Left colon (tissue), 2 donors: ENCODE measurements at regions not wholly inside any gene's neighbourhood (a gene's known extent, or its start where the extent isn't known, plus 50 kb on each side); places are given as distances from the start of the nearest gene placed in this dataset.
"Not testable (repeated sequence)": the region's sequence is repeated elsewhere in the genome, so short reads cannot be mapped to it uniquely, and the experiment has no call there.

Experiments used
- ATAC-seq: fragments of 200-7000 bp; cut with Tn5 transposase; one replicate; pipeline ENCODE4 v1.9.1; 2020; ENCODE audit warnings: mild to moderate bottlenecking, moderate library complexity
- DNase-seq, 2 donors: peaks; one replicate each; pipeline ENCODE4 v3.0.0-alpha.2; 2020
- intact Hi-C, 2 donors: fragments of 100-400 bp; cut with DNase I in 1 of 2; cut with micrococcal nuclease in 1 of 2; formaldehyde crosslinking; loops; one replicate each; pipeline versions ENCODE4 v1.11.2 to v1.14.0; 2022; cut with DNase I, micrococcal nuclease
- donor health status: DM: no; HTN: no; CAD: no.
- donor health status: DM: yes; HTN: yes; CAD: no.

DNA sequence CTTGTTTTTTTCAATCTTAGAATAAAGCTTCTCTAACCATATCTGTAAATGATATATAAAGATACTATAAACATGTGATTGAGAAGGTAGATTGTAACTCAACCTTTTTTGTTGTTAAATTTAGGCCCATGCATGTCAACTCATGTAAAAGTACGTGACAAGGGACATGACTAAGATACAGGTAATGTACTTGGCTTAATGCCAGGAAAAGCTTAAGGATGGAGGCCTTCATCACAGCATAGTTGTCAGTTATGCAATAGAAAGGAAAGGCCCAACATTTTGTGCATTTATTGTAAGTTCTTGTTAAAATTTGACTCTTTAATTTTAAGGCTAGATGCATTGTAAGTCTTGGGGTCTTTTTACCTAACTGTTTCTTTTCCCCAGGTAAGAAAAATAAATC is 305.1 kb downstream of the LTN1 start:
- no peak for ATAC-seq
- intact Hi-C loops, result no loop called here
- DNase-seq, result no peak

DNA sequence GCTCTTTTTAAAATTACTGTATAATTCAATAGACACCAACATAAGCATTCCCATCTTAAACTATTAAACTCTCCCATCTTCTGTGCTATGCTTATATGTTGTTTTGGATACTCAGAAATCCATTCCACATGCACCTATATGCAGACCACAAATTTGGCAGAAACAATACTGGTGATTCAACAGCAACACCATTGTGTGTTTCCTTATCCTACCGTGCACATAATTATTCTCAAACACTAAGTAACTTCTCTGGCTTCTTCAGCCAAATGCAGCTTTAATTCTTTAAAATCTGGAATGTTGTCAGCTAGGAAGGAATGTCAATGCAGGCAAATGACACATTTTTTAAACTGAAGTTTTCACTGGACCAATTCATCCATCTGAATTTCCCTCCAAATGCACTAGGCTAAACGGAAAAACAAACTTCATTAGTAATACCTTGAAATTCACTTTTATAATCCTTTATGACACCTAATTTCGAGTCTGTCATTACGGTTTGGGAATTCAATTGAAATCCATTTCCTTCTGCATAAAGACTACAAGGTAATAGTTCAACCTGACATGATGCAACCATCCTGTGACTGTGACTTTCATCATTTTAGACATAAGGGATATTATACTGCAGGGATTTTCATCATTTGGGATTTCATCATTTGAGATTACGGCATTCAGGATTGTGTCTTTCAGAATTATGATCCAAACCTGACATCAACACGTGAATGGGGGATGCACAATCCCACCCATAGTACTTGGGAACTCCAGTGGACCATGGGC is 308.5 kb downstream of the LTN1 start:
- ATAC-seq, result no peak
- no peak for DNase-seq
- intact Hi-C loops, result no loop called here

DNA sequence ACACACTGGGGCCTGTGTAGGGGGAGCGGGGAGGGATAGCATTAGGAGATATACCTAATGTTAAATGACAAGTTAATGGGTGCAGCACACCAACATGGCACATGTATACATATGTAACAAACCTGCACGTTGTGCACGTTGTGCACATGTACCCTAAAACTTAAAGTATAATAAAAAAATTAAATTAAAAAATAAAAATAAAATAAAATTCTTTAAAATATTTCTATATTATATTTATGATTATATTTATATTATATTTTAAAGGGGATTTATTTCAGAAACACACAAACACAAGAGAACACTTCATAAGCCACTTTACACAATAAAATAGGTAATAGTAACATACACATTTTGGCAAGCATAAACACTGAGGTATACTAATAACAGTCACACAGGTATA is 309.8 kb downstream of the LTN1 start:
- ATAC-seq, intact Hi-C loops, DNase-seq: not testable (repeated sequence)

DNA sequence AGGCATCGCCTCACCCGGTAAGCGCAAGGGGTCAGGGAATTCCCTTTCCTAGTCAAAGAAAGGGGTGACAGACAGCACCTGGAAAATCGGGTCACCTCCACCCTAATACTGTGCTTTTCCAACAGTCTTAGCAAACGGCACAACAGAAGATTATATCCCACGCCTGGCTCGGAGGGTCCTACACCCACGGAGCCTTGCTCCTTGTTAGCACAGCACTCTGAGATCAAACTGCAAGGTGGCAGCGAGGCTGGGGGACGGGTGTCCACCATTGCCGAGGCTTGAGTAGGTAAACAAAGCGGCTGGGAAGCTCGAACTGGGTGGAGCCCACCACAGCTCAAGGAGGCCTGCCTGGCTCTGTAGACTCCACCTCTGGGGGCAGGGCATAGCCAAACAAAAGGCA is 315.6 kb downstream of the LTN1 start:
- ATAC-seq, DNase-seq, intact Hi-C loops: not testable (repeated sequence)

DNA sequence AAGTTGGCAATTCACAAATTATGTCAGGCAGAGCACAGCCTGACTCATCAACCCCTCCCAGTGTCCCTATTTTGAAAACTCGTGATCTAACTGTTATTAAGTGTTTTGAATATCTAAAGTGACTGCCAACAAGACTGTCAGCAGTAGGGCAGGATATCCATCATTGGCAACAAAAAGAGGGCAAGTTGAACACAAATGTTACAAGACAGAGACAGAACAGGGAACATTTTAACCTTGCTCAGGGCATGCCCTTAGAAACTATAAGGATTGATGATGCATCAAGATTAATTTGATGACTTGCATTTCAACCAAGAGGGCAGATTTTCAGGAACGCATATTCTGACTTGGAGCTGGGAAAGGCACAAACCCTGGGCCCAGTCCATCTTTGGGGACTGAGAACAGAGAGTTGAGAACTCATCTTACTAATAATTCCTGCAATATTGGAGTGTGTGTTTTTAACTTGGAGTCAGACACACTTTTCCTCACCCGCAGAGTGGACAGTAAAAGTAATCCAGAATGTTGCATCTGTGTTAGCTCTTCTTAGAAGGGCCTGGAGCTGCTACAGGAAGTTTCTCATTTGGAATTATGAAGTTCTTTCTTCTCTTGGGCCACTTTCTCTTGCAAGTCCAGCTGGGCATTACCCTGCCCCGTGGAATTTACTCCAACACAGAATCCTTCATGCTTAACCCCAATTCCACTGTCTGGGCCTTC is 317.2 kb downstream of the LTN1 start:
- DNase-seq (no peak), ATAC-seq (no peak)
- intact Hi-C loops, result no loop called here

DNA sequence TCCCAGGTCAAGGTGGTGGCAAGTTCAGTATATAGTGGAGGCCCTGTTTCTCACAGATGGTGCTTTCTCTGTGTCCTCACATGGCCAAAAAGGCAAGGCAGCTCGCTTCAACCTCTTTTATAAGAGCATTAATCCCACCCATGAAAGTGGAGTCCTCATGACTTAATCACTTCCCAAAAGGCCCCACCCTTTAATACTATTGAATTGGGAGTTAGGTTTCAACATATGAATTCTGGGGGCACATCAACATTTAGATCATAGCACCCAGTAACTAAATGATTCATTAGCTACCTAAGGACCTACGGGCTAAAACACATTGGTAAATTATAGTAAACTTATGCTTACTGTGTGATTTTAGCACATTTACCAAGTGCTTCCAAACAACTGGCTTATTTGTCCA is 317.9 kb downstream of the LTN1 start:
- DNase-seq, result no peak
- intact Hi-C loops, result no loop called here
- ATAC-seq, result no peak

DNA sequence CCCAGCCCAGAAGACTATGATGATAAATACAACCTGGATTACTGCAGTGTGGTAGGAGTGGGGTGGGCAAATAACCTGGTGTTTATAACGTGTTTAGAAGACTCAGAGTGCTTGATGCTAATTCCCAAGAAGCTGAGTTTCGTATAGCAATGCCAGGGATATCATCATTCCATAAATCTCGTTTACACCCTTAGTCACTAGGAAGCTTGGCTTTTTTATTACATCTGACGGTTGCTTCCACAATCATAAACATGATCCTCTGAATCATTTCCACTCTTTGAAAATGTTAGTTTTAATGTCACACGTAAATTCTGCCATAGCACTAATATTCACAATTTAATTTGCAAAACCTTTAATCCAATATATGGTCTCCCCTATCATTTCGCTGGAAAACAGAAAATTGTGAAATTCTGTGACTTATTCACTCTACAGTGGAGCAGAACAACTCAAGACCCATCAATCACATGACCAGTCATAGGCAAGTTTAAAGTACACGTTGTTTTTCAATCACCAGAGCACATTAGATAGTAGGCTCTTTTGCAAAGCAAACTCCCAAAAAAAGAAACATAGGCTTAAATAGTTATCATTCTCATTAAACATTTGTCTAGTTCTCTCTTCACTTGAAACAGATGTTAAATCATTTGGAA is 321.0 kb downstream of the LTN1 start:
- intact Hi-C loops, result no loop called here
- no peak for DNase-seq
- no peak for ATAC-seq

DNA sequence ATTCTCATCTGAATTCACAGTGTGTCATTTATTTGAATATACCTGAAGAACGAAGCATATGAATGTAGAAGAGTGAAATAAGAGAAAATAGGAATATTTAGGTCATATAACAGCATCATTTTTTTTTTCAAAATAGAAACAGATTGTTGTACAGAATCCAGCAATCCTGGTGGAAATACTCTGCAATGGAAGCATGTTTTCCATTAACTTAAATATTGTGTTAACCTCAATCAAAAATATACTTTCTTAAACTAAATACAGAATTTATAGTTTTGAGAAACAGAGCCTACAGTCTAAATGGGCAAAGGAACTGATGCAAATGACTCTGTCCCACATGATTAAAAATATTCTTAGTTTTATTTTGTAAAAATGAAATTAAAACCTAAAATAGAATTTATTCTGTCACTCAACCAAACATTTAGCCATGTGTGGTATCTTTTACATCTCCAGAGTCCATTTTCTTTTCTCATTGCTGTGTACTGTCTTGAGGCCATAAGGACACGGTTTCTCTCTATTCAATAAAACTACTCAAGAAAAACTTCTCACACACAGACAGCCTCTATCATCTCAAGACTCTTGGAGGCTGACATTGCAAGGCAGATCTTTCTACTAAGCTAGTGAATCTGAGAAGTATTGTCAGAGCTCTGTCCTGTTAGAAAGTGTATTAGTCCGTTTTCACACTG is 322.6 kb downstream of the LTN1 start:
- no peak for ATAC-seq
- intact Hi-C loops, result no loop called here
- no peak for DNase-seq

DNA sequence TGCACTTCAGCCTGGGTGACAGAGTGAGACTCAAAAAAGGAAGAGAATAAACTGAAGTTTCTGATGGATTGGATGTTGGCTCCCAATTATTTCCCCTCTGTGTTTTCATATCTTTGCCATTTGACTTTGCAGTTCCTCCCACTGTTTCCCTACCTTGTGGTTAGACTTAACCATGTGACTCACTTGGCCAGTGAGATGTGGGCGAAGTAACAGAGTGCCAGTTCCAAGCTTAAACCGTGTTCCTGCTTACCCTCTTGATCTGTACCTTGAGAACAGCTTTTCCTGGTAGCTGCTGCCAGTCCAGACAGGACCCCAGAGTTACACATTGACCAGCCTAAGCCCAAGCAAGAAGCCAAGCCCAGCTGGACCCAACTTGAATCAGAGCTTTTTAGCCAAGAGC is 323.4 kb downstream of the LTN1 start:
- ATAC-seq (no peak), DNase-seq (no peak)
- intact Hi-C loops, result no loop called here

DNA sequence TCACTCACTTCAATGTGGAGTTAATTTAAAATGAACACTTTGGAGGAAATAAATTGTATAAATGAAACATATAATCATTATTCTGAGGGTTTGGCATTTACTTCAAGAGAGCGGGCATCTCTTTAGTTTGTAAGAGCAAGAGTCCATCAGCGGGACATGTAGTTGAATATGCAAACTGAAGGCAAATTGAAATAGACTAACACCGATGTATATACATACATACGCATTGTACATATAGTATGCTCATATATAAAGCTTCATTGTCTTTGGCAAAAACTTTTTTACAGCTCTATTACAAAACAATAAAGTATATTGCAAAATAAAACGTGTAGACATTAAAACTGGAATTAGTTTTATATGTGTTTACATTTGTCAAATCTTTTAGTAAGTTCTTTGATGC is 328.9 kb downstream of the LTN1 start:
- ATAC-seq (no peak), DNase-seq (no peak)
- intact Hi-C loops, result no loop called here

DNA sequence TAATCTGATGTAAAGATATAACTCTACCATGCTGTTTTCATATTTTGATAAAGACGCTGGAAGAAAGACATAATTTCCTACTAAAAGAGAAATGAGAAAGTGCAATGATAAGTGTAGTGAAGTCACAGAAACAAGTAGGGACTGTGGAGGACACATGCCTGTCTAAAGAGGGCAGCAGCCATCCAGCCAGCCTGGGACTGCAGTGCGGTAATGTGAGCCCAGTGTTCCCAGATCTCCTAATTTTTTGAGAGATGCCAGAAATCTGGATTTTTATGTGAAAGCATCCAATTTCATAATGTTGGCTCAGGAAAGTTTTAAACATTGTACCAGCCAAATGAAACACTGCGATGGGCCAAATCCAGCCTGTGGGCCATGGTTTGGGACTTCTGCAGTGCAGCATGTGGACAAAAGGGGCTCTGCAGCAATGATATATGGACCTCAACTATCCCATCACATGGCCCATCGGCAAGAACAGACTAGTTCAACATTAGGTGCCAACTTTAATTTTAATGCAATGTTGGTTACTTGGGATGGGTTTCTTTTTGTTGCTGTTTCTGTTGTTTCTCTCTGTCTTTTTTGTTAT is 329.5 kb downstream of the LTN1 start:
- ATAC-seq (no peak), DNase-seq (no peak)
- intact Hi-C loops, result no loop called here

DNA sequence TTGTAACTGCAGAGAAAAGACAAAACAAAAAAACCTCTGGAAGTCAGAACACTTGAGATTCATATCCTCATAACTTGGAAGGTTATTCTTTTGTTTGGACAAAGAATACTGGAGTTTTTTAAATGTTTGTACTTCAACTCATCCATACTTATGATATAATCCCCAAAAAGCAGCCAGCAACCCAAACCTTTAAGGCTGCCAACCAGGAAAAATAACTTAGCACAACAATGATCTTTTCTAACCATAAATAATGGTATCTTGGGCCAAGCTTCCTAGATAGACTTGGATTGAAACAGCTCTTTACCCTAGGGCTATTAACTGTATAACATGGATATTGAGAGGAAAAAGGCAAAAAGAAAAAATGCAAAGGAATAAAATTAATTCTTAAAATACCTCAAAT is 335.1 kb downstream of the LTN1 start:
- DNase-seq (no peak), ATAC-seq (no peak)
- intact Hi-C loops, result no loop called here

DNA sequence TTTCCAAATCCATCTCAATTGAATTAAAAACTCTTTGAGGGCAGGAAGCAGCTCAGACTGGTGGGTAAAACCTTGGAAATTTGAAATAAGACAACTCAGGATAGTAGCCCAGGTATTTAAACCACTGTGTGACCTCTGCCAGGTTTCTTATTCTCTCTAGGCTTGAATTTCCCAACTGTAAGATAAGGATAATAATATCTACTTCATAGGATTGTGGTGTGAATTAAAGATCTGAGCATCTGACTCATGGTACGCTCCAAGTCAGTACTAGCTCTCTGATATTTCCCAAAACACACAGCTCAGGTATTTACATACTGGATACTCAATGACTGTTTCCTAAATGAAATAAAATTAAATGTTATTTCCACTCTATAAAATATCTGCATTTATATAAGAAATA is 337.2 kb downstream of the LTN1 start:
- ATAC-seq (no peak), DNase-seq (no peak)
- intact Hi-C loops, result no loop called here

DNA sequence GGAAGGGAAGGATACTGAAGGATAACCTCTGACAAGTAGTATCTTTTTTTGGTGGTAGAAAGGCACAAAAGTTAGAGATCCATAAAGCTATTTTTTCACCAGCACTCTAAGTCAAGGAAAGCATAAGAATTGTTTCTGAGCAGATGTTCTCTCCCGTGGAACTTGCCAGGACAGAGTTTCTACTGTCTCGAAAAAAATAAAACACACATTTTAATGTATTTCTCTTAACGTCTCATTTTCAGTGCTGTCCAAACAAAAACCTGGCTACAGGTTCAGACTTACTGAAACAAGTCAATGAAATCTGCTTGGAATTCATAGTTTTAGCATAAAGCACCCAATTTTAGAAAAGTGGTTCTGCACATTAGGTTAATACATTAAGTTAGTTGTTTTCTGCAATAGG is 338.3 kb downstream of the LTN1 start:
- no peak for ATAC-seq
- intact Hi-C loops, result no loop called here
- DNase-seq, result no peak

DNA sequence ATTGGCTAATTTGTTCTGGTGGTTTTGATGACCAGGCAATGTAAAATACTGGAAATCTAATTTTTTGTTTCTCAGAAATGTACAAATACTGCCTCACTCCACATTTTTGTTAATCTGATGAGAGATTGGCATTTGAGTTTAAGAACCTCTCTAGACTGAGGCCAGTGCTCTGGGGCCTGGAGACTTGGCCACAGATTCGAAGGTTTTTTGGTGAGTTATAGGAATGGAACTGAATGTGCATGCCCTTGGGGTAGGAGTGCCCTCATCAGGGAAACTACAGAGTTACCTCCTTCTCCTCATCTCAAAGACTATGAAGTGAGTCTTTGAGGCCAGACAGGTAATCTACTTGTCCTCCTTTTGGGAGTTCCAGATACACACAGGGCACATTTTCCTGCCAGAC is 347.9 kb downstream of the LTN1 start:
- DNase-seq (no peak), ATAC-seq (no peak)
- intact Hi-C loops, result no loop called here

DNA sequence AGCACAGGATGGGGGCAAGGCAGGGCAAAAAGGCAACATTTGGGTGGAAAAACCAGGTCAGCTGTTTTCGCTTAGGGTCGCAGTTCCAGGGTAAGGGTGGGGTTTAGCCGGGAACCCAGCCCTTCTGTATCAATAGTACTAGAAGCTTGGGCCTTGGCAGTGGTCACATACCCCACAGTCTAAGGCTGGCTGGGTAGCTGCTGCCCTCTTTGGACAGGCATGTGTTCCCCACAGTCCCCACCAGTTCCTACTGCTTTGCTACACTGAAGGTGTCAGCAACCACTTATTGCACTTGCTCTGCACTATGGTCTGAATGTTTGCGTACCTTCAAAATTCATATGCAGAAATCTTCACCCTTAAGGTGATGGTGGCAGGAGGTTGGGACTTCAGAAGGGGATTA is 349.8 kb downstream of the LTN1 start:
- DNase-seq (no peak), ATAC-seq (no peak)
- intact Hi-C loops, result no loop called here

DNA sequence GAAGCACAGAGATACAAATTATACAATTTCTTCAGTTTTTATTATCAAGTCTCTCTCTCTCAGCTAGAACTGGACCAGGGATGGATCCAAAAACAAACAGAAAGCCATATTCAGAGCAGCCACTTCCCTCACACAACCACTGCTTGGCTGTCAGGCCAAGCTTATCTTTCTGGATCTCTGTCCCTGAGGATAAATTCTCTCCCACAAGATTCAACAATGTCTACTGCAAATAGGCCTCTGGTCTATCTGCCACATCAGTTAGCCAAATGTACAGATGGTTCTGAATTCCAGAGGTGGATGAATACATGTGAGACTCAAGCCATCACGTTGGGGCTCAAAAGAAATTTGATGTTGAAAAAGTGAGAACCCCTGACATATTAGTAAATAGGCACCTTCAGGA is 350.9 kb downstream of the LTN1 start:
- DNase-seq, result no peak
- ATAC-seq, result no peak
- intact Hi-C loops, result no loop called here

DNA sequence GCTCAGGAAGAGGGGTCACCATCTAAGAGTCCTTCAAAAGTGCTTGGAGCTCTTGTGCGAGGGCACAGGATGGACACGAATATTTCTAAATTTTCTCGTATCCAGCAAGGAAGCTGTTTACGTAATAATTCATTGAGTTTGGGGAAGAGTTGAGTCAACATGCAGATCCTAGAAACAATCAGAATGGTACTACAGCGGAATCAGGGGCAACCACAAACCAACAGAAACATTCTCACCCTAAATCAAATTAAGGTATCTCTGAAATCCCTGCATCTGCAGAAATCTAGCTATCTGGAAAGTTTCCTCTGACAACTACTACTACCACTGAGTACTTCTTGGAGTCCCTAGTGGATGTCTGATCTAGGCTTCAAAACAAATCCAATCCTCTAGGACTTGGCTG is 352.4 kb downstream of the LTN1 start:
- ATAC-seq (no peak), DNase-seq (no peak)

DNA sequence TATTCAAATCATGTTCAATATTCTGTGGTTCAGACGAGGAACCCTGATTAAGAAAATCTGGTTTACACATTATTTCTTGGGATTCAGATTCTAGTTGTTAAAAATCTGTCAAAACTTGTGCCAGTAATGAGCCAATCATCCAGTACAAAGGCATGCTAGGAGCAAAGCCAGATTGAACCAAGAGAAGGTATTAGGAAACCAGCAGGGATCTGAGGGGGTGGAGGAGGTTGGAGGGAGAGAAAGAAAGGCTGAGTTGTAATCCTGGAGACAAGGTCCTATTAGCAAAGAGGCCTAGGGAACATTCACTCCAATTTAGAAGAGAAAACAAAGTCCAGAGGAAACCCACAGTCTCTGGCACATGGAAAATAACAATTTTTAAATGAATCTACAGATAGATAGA is 352.9 kb downstream of the LTN1 start:
- no peak for ATAC-seq
- intact Hi-C loops, result no loop called here
- DNase-seq, result no peak

More for the DNA sequence above, 352.4 kb downstream of the LTN1 start:
- intact Hi-C loops, result no loop called here
